CD4-positive, alpha-beta memory T cell (primary cell): ENCODE measurements at regions not wholly inside any gene's neighbourhood (a gene's known extent, or its start where the extent isn't known, plus 50 kb on each side); places are given as distances from the start of the nearest gene placed in this dataset.

Experiments
- CTCF ChIA-PET: fragments of 350-600 bp; sonication (Branson Sonifier 250); formaldehyde crosslinking; loops from one replicate; lab custom pipeline; 2021; ENCODE audit warnings: inconsistent platforms; ENCODE audit not compliant: partially characterized antibody; lab: Charles Lee
- POLR2A ChIA-PET: fragments of 350-600 bp; sonication (Branson Sonifier 250); formaldehyde crosslinking; loops from one replicate; lab custom pipeline; 2021; ENCODE audit not compliant: partially characterized antibody; lab: Charles Lee
- DNase-seq, 5 donors: peaks; one replicate each; pipeline versions ENCODE4 v3.0.0 to v3.0.0-alpha.2; 2020 to 2022; ENCODE audit warnings: mixed read lengths in 1 of 5
- H3K27ac ChIP-seq: one replicate; pipeline ENCODE4 v1.7.0; 2013; ENCODE audit warnings: low read depth, low read length
- H3K27me3 ChIP-seq: 2 replicates; pipeline ENCODE4 v1.7.0; 2013; ENCODE audit warnings: mild to moderate bottlenecking, low read length, moderate library complexity; ENCODE audit not compliant: insufficient read depth
- H3K36me3 ChIP-seq: 2 replicates; pipeline ENCODE4 v1.7.0; 2013; ENCODE audit warnings: mild to moderate bottlenecking, low read length, moderate library complexity; ENCODE audit not compliant: insufficient read depth
- H3K4me1 ChIP-seq: 2 replicates; pipeline ENCODE4 v1.7.0; 2013; ENCODE audit warnings: mild to moderate bottlenecking, low read length, moderate library complexity; ENCODE audit not compliant: insufficient read depth
- H3K4me3 ChIP-seq, 2 donors: one replicate each; pipeline ENCODE4 v1.7.0; 2013; ENCODE audit warnings: low read length in 2 of 2, mild to moderate bottlenecking in 1 of 2
- H3K9me3 ChIP-seq, 2 donors: one replicate each; pipeline ENCODE4 v1.7.0; 2013; ENCODE audit warnings: low read length in 2 of 2, control low read depth in 1 of 2; ENCODE audit not compliant: control insufficient read depth in 1 of 2
- H3K27ac Mint-ChIP-seq, 7 donors: one replicate each; pipeline ENCODE4 v1.8.0; 2020 to 2021; ENCODE audit warnings: mixed read lengths in 7 of 7, mild to moderate bottlenecking in 6 of 7, inconsistent platforms in 3 of 7, moderate library complexity in 3 of 7
- H3K27me3 Mint-ChIP-seq, 2 donors: one replicate each; pipeline ENCODE4 v1.8.0; 2020 to 2021; ENCODE audit warnings: mixed read lengths in 2 of 2
- H3K36me3 Mint-ChIP-seq, 2 donors: one replicate each; pipeline ENCODE4 v1.8.0; 2020 to 2021; ENCODE audit warnings: mixed read lengths in 2 of 2, inconsistent platforms in 1 of 2, mild to moderate bottlenecking in 1 of 2
- H3K4me1 Mint-ChIP-seq, 4 donors: one replicate each; pipeline ENCODE4 v1.8.0; 2020 to 2021; ENCODE audit warnings: mixed read lengths in 4 of 4, mild to moderate bottlenecking in 1 of 4
- H3K4me3 Mint-ChIP-seq, 8 donors: one replicate each; pipeline ENCODE4 v1.8.0; 2020 to 2021; ENCODE audit warnings: mixed read lengths in 8 of 8, mild to moderate bottlenecking in 7 of 8, moderate library complexity in 6 of 8, inconsistent platforms in 3 of 8
- H3K9me3 Mint-ChIP-seq, 8 donors: one replicate each; pipeline ENCODE4 v1.8.0; 2020 to 2021; ENCODE audit warnings: mixed read lengths in 8 of 8, mild to moderate bottlenecking in 5 of 8, inconsistent platforms in 3 of 8, moderate library complexity in 1 of 8
- intact Hi-C: fragments of 100-400 bp; cut with micrococcal nuclease; formaldehyde crosslinking; loops from one replicate; pipeline ENCODE4 v1.15.1; 2023

DNA sequence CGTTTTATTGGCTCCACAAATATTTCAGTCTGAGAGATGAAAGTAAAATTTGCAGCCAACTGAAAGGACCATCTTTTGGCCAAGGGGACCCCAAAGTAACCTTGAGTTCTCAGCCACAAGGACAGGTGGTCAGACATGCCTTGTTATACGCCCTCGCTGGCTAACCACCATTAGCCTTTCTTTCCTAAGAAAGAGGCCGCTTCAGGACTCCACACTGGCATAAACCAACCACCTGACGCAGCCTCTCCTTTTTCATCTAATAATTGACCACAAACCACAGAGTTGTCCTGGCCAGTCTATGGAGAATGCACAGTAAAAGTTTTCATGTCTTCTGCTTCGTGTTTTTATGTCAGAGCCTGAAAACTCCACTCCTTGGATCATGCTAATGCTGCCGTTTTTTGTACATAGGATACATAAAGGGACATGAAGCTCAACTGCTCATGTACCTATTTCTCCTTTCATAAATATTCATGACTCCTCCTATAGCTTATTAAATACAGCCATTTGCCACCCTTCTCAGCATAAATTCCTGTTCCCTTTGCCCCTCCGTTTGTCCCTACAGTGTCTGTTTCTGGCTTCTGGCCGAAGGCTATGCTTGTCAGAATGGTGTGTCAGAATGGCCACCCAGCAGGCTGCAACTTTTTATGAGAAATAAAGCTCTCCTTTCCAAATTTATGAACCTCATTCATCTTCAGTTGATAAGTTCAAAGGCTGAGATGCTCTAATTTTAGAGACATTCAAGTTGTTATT lies 374.1 kb upstream of the RBMS3 start:
- DNase-seq, result no peak
- POLR2A ChIA-PET, result no interaction called here
- H3K9me3 ChIP-seq, result no peaks in the 10 kb centered on the region
- Mint-ChIP-seq H3K36me3 (no peaks in the 10 kb centered on the region), H3K27me3 (no peaks in the 10 kb centered on the region), H3K4me3 (no peak overlapping the region), H3K27ac (no peak overlapping the region), H3K4me1 (no peaks in the 10 kb centered on the region), H3K9me3 (peaks cover 0 to 4% (median 2%) of the 10 kb centered on the region in 8 donors)
- H3K4me1 ChIP-seq, result no peaks in the 10 kb centered on the region
- CTCF ChIA-PET, result no interaction called here
- H3K27ac ChIP-seq, result no peak overlapping the region
- no peaks in the 10 kb centered on the region for H3K27me3 ChIP-seq
- no peaks in the 10 kb centered on the region for H3K36me3 ChIP-seq
- H3K4me3 ChIP-seq, result no peak overlapping the region
- intact Hi-C loops, result no loop called here

- no peaks in the 10 kb centered on the region for H3K4me1 Mint-ChIP-seq
- POLR2A ChIA-PET, result no interaction called here
- Histone ChIP-seq H3K9me3 (no peaks in the 10 kb centered on the region), H3K4me3 (no peak overlapping the region), H3K36me3 (no peaks in the 10 kb centered on the region), H3K4me1 (no peaks in the 10 kb centered on the region), H3K27me3 (no peaks in the 10 kb centered on the region), H3K27ac (no peak overlapping the region)
- intact Hi-C loops, result no loop called here
- no peak overlapping the region for H3K4me3 Mint-ChIP-seq
- H3K27ac Mint-ChIP-seq, result no peak overlapping the region
- CTCF ChIA-PET, result no interaction called here
- peaks cover 0 to 4% (median under 1%) of the 10 kb centered on the region in 8 donors for H3K9me3 Mint-ChIP-seq
- no peaks in the 10 kb centered on the region for H3K27me3 Mint-ChIP-seq
- DNase-seq, result no peak
- H3K36me3 Mint-ChIP-seq, result no peaks in the 10 kb centered on the region
These were observed 373.3 kb upstream of the RBMS3 start for GRCh38 chr3:28907616-28908015.

- Mint-ChIP-seq H3K27ac (no peak overlapping the region), H3K9me3 (peaks cover 0 to 2% (median 0%) of the 10 kb centered on the region in 8 donors)
- intact Hi-C loops, result no loop called here
These were observed 368.6 kb upstream of the RBMS3 start for GRCh38 chr3:28912120-28912885.

DNA sequence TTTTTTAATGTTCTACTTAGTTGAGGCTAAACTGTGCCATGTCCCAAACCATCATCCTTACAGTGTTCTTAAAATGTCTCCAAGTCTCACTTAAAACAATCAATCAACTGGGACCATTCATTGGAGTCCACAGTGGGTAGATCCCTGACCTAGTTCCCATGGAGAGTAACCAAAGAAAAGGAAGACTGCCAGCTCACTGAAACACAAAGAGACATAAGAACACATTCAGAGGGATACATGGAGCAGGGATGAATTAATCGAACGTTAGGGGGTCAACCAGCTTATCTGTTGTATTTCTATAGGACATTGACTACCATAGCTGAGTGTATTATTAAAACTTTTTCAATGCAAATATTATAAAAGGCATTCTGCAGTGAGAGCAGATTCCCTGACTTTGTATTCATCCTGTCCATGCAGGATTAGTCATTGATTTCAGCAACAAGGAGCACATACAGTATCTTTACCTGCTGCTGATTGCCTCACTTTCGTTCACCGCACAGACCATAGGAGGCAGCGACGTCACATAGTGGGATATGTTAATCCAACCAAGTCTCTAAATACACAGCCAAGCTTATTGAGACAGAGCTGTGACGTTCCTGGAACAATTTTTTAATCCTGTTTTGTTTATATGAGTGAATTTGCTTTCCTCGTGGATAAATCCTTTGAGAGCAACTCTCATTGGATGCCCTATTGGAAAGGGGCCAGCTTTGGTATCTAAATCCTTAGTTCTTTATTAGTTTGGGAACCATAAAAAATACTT lies 364.9 kb upstream of the RBMS3 start:
- H3K4me1 Mint-ChIP-seq, result peaks cover 0 to 6% (median 0%) of the 10 kb centered on the region in 4 donors
- no peaks in the 10 kb centered on the region for H3K9me3 ChIP-seq
- POLR2A ChIA-PET, result no interaction called here
- H3K4me3 ChIP-seq, result no peak overlapping the region
- no peak overlapping the region for H3K27ac ChIP-seq
- peaks cover 0 to 2% (median 0%) of the 10 kb centered on the region in 8 donors for H3K9me3 Mint-ChIP-seq
- H3K27me3 ChIP-seq, result no peaks in the 10 kb centered on the region
- H3K36me3 Mint-ChIP-seq, result no peaks in the 10 kb centered on the region
- H3K36me3 ChIP-seq, result no peaks in the 10 kb centered on the region
- no peaks in the 10 kb centered on the region for H3K27me3 Mint-ChIP-seq
- DNase-seq, result no peak
- no peaks in the 10 kb centered on the region for H3K4me1 ChIP-seq
- H3K27ac Mint-ChIP-seq, result no peak overlapping the region
- intact Hi-C loops, result no loop called here
- no peak overlapping the region for H3K4me3 Mint-ChIP-seq
- CTCF ChIA-PET, result interaction anchor here (0.6 to 0.7 kb wide), 2 partner anchors 357 to 495 kb away, joined by 3 read pairs; no protein-coding TSS in a partner anchor

More at GRCh38 chr3:28912120-28912885, 368.6 kb upstream of the RBMS3 start:
- no peaks in the 10 kb centered on the region for H3K27me3 Mint-ChIP-seq
- H3K27me3 ChIP-seq, result no peaks in the 10 kb centered on the region
- no peaks in the 10 kb centered on the region for H3K4me1 ChIP-seq
- no peaks in the 10 kb centered on the region for H3K36me3 Mint-ChIP-seq
- CTCF ChIA-PET, result no interaction called here
- no peaks in the 10 kb centered on the region for H3K9me3 ChIP-seq
- no peak overlapping the region for H3K4me3 Mint-ChIP-seq
- H3K4me3 ChIP-seq, result no peak overlapping the region
- no peaks in the 10 kb centered on the region for H3K36me3 ChIP-seq
- no peak for DNase-seq
- no peak overlapping the region for H3K27ac ChIP-seq
- H3K4me1 Mint-ChIP-seq, result peaks cover 0 to 5% (median 0%) of the 10 kb centered on the region in 4 donors
- POLR2A ChIA-PET, result no interaction called here

- Histone ChIP-seq H3K36me3 (no peaks in the 10 kb centered on the region), H3K4me3 (no peak overlapping the region), H3K9me3 (no peaks in the 10 kb centered on the region), H3K27me3 (no peaks in the 10 kb centered on the region), H3K4me1 (no peaks in the 10 kb centered on the region), H3K27ac (no peak overlapping the region)
- peak overlapping the region in 1 of 8 donors; percentile 36 for H3K4me3 Mint-ChIP-seq
- DNase-seq, result peak in 1 of 5 donors; percentile 0
- no peaks in the 10 kb centered on the region for H3K36me3 Mint-ChIP-seq
- H3K9me3 Mint-ChIP-seq, result no peaks in the 10 kb centered on the region
- no peaks in the 10 kb centered on the region for H3K27me3 Mint-ChIP-seq
- intact Hi-C loops, result no loop called here
- H3K4me1 Mint-ChIP-seq, result peaks cover 0 to 6% (median 0%) of the 10 kb centered on the region in 4 donors
- ChIA-PET POLR2A (no interaction called here), CTCF (no interaction called here)
- H3K27ac Mint-ChIP-seq, result no peak overlapping the region
These were observed 364.0 kb upstream of the RBMS3 start for GRCh38 chr3:28916713-28917499.

- Histone ChIP-seq H3K4me1 (no peaks in the 10 kb centered on the region), H3K27ac (no peak overlapping the region), H3K4me3 (no peak overlapping the region), H3K27me3 (no peaks in the 10 kb centered on the region), H3K36me3 (no peaks in the 10 kb centered on the region), H3K9me3 (no peaks in the 10 kb centered on the region)
- ChIA-PET CTCF (no interaction called here), POLR2A (no interaction called here)
- no peaks in the 10 kb centered on the region for H3K36me3 Mint-ChIP-seq
- H3K4me1 Mint-ChIP-seq, result peaks cover 0 to 6% (median 0%) of the 10 kb centered on the region in 4 donors
- no peak for DNase-seq
- intact Hi-C loops, result no loop called here
- no peaks in the 10 kb centered on the region for H3K9me3 Mint-ChIP-seq
- H3K4me3 Mint-ChIP-seq, result no peak overlapping the region
- no peak overlapping the region for H3K27ac Mint-ChIP-seq
- no peaks in the 10 kb centered on the region for H3K27me3 Mint-ChIP-seq
These were observed 362.9 kb upstream of the RBMS3 start for GRCh38 chr3:28917895-28918475.
